ENCODE measurements at regions not wholly inside any gene's neighbourhood (a gene's known extent, or its start where the extent isn't known, plus 50 kb on each side); places are given as distances from the start of the nearest gene placed in this dataset.

DNA sequence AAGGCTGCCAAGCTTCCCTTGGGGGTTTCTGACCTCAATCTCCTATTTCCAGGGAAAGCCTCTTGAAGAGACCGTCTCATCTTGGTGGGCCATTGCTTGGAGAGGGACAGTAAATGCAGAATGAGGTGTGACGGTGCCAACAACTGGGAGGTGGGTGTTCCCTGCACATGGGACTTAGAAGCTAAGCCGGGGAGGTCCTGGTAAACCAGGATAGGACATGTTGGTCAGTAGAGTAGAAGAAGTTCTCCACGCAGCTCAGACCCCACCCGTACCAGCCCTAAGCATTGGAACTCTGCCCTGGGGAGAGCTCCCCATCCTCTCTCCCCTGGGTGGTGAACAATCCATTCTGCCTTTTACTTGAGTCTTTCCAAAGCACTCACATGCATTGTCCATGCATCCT is 92.0 kb downstream of the SOX1 start:
- no peak overlapping the region for H3K27ac Mint-ChIP-seq
- no peaks in the 10 kb centered on the region for H3K4me1 Mint-ChIP-seq
- no peak overlapping the region for H3K4me3 Mint-ChIP-seq
- Histone ChIP-seq H3K4me3 (replicated peaks in 1 of 3; ENCODE audit: low read depth in 2 of 3, low read length in 3 of 3) (no peak overlapping the region), H3K36me3 (replicated peaks in 1 of 2; ENCODE audit: control insufficient read depth in 1 of 2, insufficient read depth in 2 of 2, low read length in 2 of 2) (no peaks in the 10 kb centered on the region), H3K79me2 (ENCODE audit: insufficient read depth, low read length) (no peaks in the 10 kb centered on the region), H3K27me3 (ENCODE audit: control insufficient read depth in 2 of 2, insufficient read depth in 2 of 2, low read length in 2 of 2) (peaks cover 0 to 16% of the 10 kb centered on the region in 2 donors), H3K9ac (ENCODE audit: insufficient read depth, low read length, poor library complexity, severe bottlenecking) (no peak overlapping the region), H3K4me1 (ENCODE audit: control insufficient read depth in 1 of 2, insufficient read depth in 2 of 2, low read length in 2 of 2) (no peaks in the 10 kb centered on the region), H3K27ac (ENCODE audit: low read depth in 1 of 2, low read length in 2 of 2) (no peak overlapping the region), H4K20me1 (ENCODE audit: insufficient read depth, low read length) (no peaks in the 10 kb centered on the region), H3K4me2 (replicated peaks; ENCODE audit: extremely low read depth, low read length, poor library complexity, severe bottlenecking) (no peak overlapping the region), H2AFZ (ENCODE audit: insufficient read depth, low read depth, low read length, poor library complexity, severe bottlenecking) (no peak overlapping the region), H3K9me3 (replicated peaks in 1 of 2; ENCODE audit: control insufficient read depth in 1 of 2, insufficient read depth in 1 of 2, low read length in 2 of 2) (peaks cover 5 to 6% of the 10 kb centered on the region in 2 donors)
- H3K27me3 Mint-ChIP-seq (ENCODE audit: low read depth in 3 of 3) = peaks cover 14 to 23% (median 22%) of the 10 kb centered on the region in 3 donors
- 80% methylated on average over 1 of the region's 5 CpGs for WGBS (ENCODE audit: insufficient coverage)
- no peaks in the 10 kb centered on the region for H3K36me3 Mint-ChIP-seq
- TF ChIP-seq, protein P1, sequence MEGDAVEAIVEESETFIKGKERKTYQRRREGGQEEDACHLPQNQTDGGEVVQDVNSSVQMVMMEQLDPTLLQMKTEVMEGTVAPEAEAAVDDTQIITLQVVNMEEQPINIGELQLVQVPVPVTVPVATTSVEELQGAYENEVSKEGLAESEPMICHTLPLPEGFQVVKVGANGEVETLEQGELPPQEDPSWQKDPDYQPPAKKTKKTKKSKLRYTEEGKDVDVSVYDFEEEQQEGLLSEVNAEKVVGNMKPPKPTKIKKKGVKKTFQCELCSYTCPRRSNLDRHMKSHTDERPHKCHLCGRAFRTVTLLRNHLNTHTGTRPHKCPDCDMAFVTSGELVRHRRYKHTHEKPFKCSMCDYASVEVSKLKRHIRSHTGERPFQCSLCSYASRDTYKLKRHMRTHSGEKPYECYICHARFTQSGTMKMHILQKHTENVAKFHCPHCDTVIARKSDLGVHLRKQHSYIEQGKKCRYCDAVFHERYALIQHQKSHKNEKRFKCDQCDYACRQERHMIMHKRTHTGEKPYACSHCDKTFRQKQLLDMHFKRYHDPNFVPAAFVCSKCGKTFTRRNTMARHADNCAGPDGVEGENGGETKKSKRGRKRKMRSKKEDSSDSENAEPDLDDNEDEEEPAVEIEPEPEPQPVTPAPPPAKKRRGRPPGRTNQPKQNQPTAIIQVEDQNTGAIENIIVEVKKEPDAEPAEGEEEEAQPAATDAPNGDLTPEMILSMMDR (IDR thresholded peaks at IDR 0.05) = no peak
- DNase-seq = no peak
- intact Hi-C loops (cut with micrococcal nuclease) = no loop called here
- peaks cover 4 to 17% (median 10%) of the 10 kb centered on the region in 7 donors for H3K9me3 Mint-ChIP-seq

DNA sequence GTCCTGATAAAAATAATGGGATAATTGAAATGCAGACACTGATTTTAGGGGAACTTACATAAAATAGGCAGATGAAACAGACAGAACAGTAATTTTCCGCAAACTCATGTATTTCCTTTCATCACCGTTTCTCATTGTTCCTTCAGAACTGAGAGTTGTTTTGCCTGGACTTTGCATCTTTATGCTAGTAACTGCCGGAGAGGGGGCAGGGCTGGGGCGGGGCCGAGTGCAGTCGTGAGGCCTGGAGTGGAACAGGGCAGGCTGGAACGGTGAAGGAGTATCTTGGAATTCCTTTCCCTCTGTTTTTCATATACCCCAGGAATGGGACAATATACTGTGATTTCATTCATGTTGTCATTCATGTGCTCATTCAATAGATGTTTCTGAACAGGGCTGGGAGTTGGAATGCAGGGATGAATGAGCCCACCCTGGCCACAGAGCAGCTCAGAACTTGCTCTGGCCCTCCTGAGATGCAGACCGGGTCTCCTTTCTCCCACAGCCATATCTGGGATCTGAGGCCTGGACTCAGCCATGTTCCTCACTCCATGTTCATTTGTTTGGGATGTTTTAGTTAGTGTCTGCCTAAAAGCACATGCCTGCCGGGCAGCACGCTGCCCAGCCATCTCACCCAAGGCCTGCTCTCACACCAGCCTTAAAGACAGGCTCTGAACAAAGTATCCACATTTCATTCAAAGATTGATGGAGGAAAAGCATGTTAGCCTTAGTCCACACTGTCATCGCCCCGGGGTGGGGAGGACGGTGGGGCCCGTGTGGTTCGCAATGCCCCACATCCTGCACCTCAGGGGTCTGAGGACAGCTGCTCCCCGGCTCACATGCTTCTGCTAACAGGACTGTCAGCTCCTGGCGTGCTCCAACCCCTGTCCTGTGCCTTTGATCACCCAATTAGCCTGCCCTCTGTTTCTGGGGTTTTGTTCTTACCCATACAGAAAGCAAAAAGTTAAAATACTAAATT is 92.9 kb downstream of the SOX1 start:
- Histone ChIP-seq H3K79me2 (ENCODE audit: insufficient read depth, low read length) (no peaks in the 10 kb centered on the region), H3K9me3 (replicated peaks in 1 of 2; ENCODE audit: control insufficient read depth in 1 of 2, insufficient read depth in 1 of 2, low read length in 2 of 2) (peaks cover 5 to 6% of the 10 kb centered on the region in 2 donors), H3K36me3 (replicated peaks in 1 of 2; ENCODE audit: control insufficient read depth in 1 of 2, insufficient read depth in 2 of 2, low read length in 2 of 2) (no peaks in the 10 kb centered on the region), H2AFZ (ENCODE audit: insufficient read depth, low read depth, low read length, poor library complexity, severe bottlenecking) (no peak overlapping the region), H4K20me1 (ENCODE audit: insufficient read depth, low read length) (no peaks in the 10 kb centered on the region), H3K4me3 (replicated peaks in 1 of 3; ENCODE audit: low read depth in 2 of 3, low read length in 3 of 3) (no peak overlapping the region), H3K27me3 (ENCODE audit: control insufficient read depth in 2 of 2, insufficient read depth in 2 of 2, low read length in 2 of 2) (peaks cover 0 to 16% of the 10 kb centered on the region in 2 donors), H3K9ac (ENCODE audit: insufficient read depth, low read length, poor library complexity, severe bottlenecking) (no peak overlapping the region), H3K27ac (ENCODE audit: low read depth in 1 of 2, low read length in 2 of 2) (no peak overlapping the region), H3K4me1 (ENCODE audit: control insufficient read depth in 1 of 2, insufficient read depth in 2 of 2, low read length in 2 of 2) (no peaks in the 10 kb centered on the region), H3K4me2 (replicated peaks; ENCODE audit: extremely low read depth, low read length, poor library complexity, severe bottlenecking) (no peak overlapping the region)
- intact Hi-C loops (cut with micrococcal nuclease) = no loop called here
- Mint-ChIP-seq H3K27ac (no peak overlapping the region), H3K9me3 (peaks cover 4 to 17% (median 8%) of the 10 kb centered on the region in 7 donors), H3K4me1 (no peaks in the 10 kb centered on the region), H3K4me3 (no peak overlapping the region), H3K36me3 (no peaks in the 10 kb centered on the region), H3K27me3 (ENCODE audit: low read depth in 3 of 3) (peaks cover 14 to 23% (median 22%) of the 10 kb centered on the region in 3 donors)
- DNase-seq = no peak
- WGBS (ENCODE audit: insufficient coverage) = 63% methylated on average over 11 of the region's 17 CpGs
- TF ChIP-seq, protein P1 (IDR thresholded peaks at IDR 0.05) = no peak
